Thymus (tissue), 11 donors: ENCODE measurements at regions not wholly inside any gene's neighbourhood (a gene's known extent, or its start where the extent isn't known, plus 50 kb on each side); places are given as distances from the start of the nearest gene placed in this dataset.

Experiments used
- DNase-seq, 9 donors: peaks; one replicate each; pipeline ENCODE4 v3.0.0-alpha.2; 2013; ENCODE audit warnings: low spot score in 9 of 9, low read depth in 6 of 9, missing footprints in 1 of 9
- H3K27ac ChIP-seq, 2 donors: one replicate each; pipeline ENCODE4 v1.5.1; 2013; ENCODE audit warnings: control low read depth in 1 of 2, low read depth in 1 of 2, low read length in 1 of 2, mild to moderate bottlenecking in 1 of 2, moderate library complexity in 1 of 2
- H3K27me3 ChIP-seq, 2 donors: one replicate each; pipeline ENCODE4 v1.5.1; 2013; ENCODE audit warnings: low read length in 1 of 2; ENCODE audit not compliant: control insufficient read depth in 2 of 2, insufficient read depth in 1 of 2
- H3K36me3 ChIP-seq, 2 donors: one replicate each; pipeline ENCODE4 v1.5.1; 2013; ENCODE audit warnings: low read length in 1 of 2, mild to moderate bottlenecking in 1 of 2, moderate library complexity in 1 of 2; ENCODE audit not compliant: control insufficient read depth in 2 of 2, insufficient read depth in 2 of 2
- H3K4me1 ChIP-seq, 2 donors: one replicate each; pipeline ENCODE4 v1.5.1; 2013; ENCODE audit warnings: low read length in 2 of 2; ENCODE audit not compliant: control insufficient read depth in 2 of 2, insufficient read depth in 2 of 2
- H3K4me3 ChIP-seq, 2 donors: one replicate each; pipeline ENCODE4 v1.5.1; 2013; ENCODE audit warnings: low read length in 2 of 2, control low read depth in 1 of 2, mild to moderate bottlenecking in 1 of 2
- H3K9me3 ChIP-seq, 2 donors: one replicate each; pipeline ENCODE4 v1.5.1; 2013; ENCODE audit warnings: low read length in 1 of 2, mild to moderate bottlenecking in 1 of 2; ENCODE audit not compliant: control insufficient read depth in 2 of 2, insufficient read depth in 1 of 2
- WGBS: extraction: QIAGEN DNeasy Blood & Tissue Kit; methylation state at CpG from one replicate; pipeline ENCODE4 v1.1.7; 2013; 5-methylcytosine and 5-hydroxymethylcytosine counted together
- donor health status: healthy.

DNA sequence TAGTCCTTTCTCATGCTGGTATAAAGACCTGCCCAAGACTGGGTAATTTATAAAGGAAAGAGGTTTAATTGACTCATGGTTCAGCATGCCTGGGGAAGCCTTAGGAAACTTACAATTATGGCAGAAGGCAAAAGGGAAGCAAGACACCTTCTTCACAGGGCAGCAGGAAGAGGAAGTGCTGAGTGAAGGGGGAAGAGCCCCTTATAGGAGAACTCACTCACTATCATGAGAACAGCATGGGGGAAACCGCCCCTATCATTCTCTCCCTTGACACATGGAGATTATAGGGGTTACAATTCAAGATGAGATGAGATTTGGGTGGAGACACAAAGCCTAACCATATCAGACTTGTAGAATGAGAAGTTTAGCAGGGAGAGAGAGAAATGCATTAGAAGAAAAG lies 373.3 kb upstream of the DIAPH2 start:
- Histone ChIP-seq H3K9me3 (no peaks in the 10 kb centered on the region), H3K4me1 (no peaks in the 10 kb centered on the region), H3K27ac (no peak overlapping the region), H3K4me3 (no peak overlapping the region), H3K36me3 (no peaks in the 10 kb centered on the region), H3K27me3 (no peaks in the 10 kb centered on the region)
- WGBS, result 77% methylated on average over 1 of the region's 1 CpG
- DNase-seq, result no peak

DNA sequence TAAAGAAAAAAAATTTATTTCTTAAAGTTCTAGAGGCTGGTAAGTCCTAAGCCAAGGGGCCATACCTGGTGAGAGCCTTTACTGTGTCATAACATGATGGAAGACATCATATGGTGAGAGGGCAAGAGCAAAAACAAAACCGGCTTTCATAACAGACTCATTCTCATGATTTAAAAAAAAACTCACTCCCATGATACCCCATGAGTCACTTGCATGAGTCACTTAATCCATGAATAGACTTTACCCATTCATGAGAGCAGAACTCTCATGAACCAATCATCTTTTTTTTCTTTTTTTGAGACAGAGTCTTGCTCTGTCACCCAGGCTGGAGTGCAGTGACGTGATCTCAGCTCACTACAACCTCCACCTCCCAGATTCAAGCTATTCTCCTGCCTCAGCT lies 369.7 kb upstream of the DIAPH2 start:
- no peak overlapping the region for H3K27ac ChIP-seq
- H3K27me3 ChIP-seq, result no peaks in the 10 kb centered on the region
- no peaks in the 10 kb centered on the region for H3K36me3 ChIP-seq
- H3K4me1 ChIP-seq, result no peaks in the 10 kb centered on the region
- 98% methylated on average over 2 of the region's 2 CpGs for WGBS
- H3K9me3 ChIP-seq, result no peaks in the 10 kb centered on the region
- no peak for DNase-seq
- H3K4me3 ChIP-seq, result no peak overlapping the region

DNA sequence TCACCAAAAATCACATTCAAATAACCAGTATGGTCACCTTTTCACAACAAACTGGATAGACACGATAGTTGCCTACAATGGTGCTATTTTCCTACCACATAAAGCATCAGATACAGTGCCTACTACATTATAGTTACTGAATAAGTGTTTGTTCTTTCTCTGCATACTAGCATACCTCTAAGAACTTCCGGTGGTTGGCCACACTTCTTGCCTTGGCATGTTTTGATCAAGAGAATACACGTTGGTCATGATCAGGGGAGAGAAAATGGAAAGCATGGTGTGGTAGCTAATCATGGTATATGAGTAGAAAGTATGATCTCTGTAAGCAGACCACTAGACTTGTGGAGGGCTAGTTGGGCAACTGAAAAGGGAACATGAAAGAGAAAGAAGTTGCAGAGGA lies 322.8 kb upstream of the DIAPH2 start:
- no peaks in the 10 kb centered on the region for H3K9me3 ChIP-seq
- DNase-seq, result no peak
- H3K36me3 ChIP-seq, result no peaks in the 10 kb centered on the region
- 90% methylated on average over 3 of the region's 3 CpGs for WGBS
- H3K4me1 ChIP-seq, result no peaks in the 10 kb centered on the region
- no peak overlapping the region for H3K27ac ChIP-seq
- H3K27me3 ChIP-seq, result no peaks in the 10 kb centered on the region
- no peak overlapping the region for H3K4me3 ChIP-seq

DNA sequence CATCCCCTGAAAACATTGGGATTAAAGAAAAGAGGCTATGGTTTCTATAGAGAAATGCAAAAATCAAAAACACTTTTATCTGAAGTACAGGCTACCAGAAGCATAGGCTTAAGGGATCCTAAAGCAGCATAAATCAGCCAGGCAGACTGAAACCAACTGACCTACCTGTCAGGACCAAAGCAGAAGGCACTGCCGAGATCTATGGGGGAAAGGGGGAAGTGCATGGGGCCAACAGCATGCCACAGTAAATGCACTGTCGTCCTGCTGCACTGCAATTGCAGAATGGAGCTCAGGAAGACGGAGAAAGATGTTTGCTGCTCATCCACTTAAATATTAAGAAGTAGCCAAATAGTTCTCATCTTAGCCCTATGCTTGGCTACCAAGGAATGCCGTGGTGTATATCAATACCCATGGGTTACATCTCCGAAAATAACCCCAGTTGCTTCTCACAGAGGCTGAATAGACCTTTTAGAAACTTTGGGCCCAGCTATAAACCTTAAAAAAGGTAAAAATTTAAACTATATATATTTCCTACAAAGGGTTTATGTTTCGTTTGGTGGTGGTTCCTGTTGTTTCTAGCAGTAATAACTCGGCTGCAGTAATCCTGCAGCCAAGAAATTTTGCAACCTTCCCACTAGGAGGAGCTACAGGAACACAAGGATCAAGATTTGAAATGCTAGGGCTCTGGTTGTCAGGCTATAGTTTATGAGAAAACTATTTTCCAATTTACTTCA lies 312.2 kb upstream of the DIAPH2 start:
- H3K9me3 ChIP-seq, result no peaks in the 10 kb centered on the region
- WGBS, result 19% methylated on average over 7 of the region's 7 CpGs
- no peak overlapping the region for H3K27ac ChIP-seq
- peak in 2 of 9 donors; percentile 5 to 29 for DNase-seq
- H3K36me3 ChIP-seq, result no peaks in the 10 kb centered on the region
- no peaks in the 10 kb centered on the region for H3K27me3 ChIP-seq
- no peaks in the 10 kb centered on the region for H3K4me1 ChIP-seq
- H3K4me3 ChIP-seq, result no peak overlapping the region

DNA sequence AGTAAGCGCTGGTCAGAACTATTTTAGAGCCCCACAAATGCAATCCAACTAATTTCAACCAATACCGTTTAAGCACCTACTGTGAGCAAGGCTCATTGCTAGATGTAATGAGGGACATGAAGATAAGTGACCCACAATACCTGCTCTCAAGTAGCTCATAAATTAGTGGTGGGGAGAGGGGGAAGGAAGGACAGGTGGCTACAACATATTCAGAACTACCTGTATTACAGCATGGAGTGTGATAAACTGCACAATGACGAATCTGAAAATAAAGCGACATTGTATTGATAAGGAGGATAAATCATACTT lies 311.6 kb upstream of the DIAPH2 start:
- 43% methylated on average over 4 of the region's 4 CpGs for WGBS
- H3K4me3 ChIP-seq, result no peak overlapping the region
- no peak overlapping the region for H3K27ac ChIP-seq
- no peak for DNase-seq
- H3K4me1 ChIP-seq, result no peaks in the 10 kb centered on the region
- no peaks in the 10 kb centered on the region for H3K27me3 ChIP-seq
- no peaks in the 10 kb centered on the region for H3K9me3 ChIP-seq
- H3K36me3 ChIP-seq, result no peaks in the 10 kb centered on the region

DNA sequence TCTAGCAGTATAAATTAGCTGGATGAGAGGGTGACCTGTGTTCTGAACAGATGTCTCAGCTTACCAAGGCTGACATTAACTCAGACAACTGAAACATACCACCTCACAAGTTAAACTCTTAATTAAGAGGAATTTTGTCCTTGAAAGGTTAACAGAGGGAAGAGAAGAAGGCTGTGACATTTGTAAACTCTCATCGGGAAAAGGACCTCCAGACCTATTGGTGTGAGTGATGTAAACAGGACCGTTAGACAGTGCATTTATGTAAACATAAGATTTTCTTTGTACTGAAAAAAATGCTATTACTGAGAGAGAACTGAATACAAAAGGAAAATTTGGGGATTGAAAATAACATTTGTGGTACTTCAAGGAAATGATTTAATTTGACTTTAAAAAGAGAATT lies 308.4 kb upstream of the DIAPH2 start:
- Histone ChIP-seq H3K4me3 (no peak overlapping the region), H3K9me3 (no peaks in the 10 kb centered on the region), H3K27ac (no peak overlapping the region), H3K36me3 (no peaks in the 10 kb centered on the region), H3K4me1 (no peaks in the 10 kb centered on the region), H3K27me3 (no peaks in the 10 kb centered on the region)
- WGBS, result 95% methylated on average over 2 of the region's 2 CpGs
- no peak for DNase-seq

DNA sequence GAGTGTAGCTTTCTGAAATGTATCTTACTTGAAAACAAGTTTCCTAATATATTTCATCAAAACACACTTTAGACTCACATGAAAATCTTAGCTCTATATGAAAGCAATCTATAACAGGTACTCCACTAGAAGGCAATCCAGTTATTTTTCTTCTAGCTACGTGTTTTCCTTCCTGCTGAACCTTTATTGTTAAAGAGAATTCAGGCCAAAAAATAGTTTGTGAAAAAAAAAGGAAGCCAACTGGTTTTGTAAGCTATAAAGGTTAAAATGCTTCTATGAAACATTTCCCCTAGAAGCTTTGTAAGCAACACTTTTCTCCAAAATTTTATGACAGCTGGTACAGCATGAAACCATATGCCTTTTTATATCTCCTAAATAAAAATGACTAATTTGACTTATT lies 304.7 kb upstream of the DIAPH2 start:
- Histone ChIP-seq H3K27me3 (no peaks in the 10 kb centered on the region), H3K4me3 (no peak overlapping the region), H3K27ac (no peak overlapping the region), H3K36me3 (no peaks in the 10 kb centered on the region), H3K4me1 (no peaks in the 10 kb centered on the region), H3K9me3 (no peaks in the 10 kb centered on the region)
- no peak for DNase-seq
- 52% methylated on average over 1 of the region's 1 CpG for WGBS

DNA sequence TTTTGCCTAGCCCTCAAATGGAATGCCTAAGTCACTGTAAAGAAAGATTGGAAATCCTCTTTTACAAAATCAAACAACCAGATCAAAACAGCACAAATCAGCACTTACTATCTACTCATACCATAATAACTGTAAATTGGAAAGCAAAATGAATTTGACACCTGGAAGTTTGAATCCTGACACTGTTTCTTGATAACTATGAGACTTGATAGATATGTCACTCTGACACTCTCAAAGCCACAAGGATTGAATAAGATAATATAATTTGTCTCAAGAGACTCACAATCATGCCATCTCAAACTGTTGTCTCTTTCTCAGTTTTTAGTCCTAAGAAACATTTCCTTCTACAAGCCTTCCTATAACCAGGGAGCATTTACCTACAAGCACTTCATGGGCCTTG lies 302.6 kb upstream of the DIAPH2 start:
- no peaks in the 10 kb centered on the region for H3K4me1 ChIP-seq
- H3K9me3 ChIP-seq, result no peaks in the 10 kb centered on the region
- no peaks in the 10 kb centered on the region for H3K36me3 ChIP-seq

DNA sequence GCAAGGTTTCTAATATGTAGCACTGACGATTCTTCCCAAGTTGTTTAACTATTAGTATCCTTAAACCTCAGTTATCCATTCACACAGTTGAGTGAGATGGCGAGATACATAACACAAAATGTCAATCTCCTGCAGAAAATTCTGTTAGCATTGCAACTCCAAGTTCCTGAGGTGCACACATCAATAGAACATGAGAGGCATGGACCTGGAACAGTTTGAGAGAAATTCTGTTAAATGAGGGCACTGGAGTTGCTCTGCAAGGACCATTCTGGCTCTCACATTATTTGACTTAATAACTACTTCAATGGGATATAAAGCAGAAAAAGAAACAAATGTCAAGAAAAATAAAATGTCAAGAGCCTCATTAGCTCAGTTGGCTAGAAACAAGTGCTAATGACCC lies 301.2 kb upstream of the DIAPH2 start:
- H3K9me3 ChIP-seq, result no peaks in the 10 kb centered on the region
- H3K4me3 ChIP-seq, result no peak overlapping the region
- 91% methylated on average over 2 of the region's 2 CpGs for WGBS
- no peaks in the 10 kb centered on the region for H3K36me3 ChIP-seq
- H3K27ac ChIP-seq, result no peak overlapping the region
- DNase-seq, result no peak
- no peaks in the 10 kb centered on the region for H3K27me3 ChIP-seq
- H3K4me1 ChIP-seq, result no peaks in the 10 kb centered on the region

More for the DNA sequence above, 302.6 kb upstream of the DIAPH2 start:
- DNase-seq, result no peak
- Histone ChIP-seq H3K27ac (no peak overlapping the region), H3K27me3 (no peaks in the 10 kb centered on the region), H3K4me3 (no peak overlapping the region)

DNA sequence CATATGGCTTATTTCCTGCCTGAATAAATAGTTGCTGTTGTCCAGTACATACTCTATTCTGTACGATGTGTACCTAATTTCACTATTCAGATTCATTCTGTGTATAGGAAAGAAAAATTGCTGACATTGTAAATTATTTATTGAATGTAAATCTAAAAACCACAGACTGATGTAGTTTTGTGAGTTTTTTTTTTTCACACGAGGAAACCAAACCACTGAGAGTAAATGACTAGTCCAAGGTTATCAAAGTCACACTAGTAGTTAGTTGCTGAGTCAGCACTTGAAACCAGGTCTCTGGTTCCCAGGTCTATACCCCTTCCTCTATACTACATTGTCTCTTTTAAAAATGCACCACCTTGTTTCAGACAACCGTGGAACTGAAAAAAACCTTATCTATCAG lies 298.3 kb upstream of the DIAPH2 start:
- no peak for DNase-seq
- H3K27me3 ChIP-seq, result no peaks in the 10 kb centered on the region
- H3K27ac ChIP-seq, result no peak overlapping the region
- no peaks in the 10 kb centered on the region for H3K36me3 ChIP-seq
- 68% methylated on average over 3 of the region's 3 CpGs for WGBS
- no peaks in the 10 kb centered on the region for H3K4me1 ChIP-seq
- no peaks in the 10 kb centered on the region for H3K9me3 ChIP-seq
- no peak overlapping the region for H3K4me3 ChIP-seq
